ENCODE measurements at regions not wholly inside any gene's neighbourhood (a gene's known extent, or its start where the extent isn't known, plus 50 kb on each side); places are given as distances from the start of the nearest gene placed in this dataset.
"Not testable (repeated sequence)": the region's sequence is repeated elsewhere in the genome, so short reads cannot be mapped to it uniquely, and the experiment has no call there.

DNA sequence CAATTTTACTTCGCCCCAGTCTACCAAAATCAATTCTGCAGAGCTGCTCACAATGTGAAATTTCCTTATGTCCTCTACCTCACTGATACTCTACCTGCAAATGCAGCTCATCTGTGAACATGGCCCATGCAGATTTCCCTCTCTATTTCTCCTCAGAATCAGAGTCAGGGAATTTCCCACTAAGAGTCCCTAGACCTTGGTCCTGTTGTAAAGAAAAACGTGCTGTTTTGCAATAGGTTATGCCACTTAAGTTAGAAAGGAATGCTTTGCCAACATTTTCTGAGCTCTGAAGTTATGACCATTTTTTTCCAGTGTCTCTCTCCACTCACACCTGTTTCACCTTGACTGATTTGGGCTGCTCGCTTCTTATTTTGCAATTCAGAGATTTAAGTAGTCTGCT is 524.0 kb downstream of the TTLL7 start:
- H3K9me3 ChIP-seq (ENCODE audit: control insufficient read depth in 3 of 3, low read length in 3 of 3); H3K36me3 ChIP-seq (ENCODE audit: control insufficient read depth in 3 of 3, insufficient read depth in 3 of 3, low read length in 3 of 3); H3K4me1 ChIP-seq (ENCODE audit: control insufficient read depth in 3 of 3, insufficient read depth in 3 of 3, low read length in 3 of 3); H3K27me3 ChIP-seq (ENCODE audit: control insufficient read depth in 3 of 3, insufficient read depth in 3 of 3, low read length in 3 of 3); H3K27ac ChIP-seq (ENCODE audit: low read depth, low read length); H3K4me3 ChIP-seq (ENCODE audit: low read length in 3 of 3); H3K9ac ChIP-seq (ENCODE audit: low read depth in 1 of 3, low read length in 3 of 3): not testable (repeated sequence)

DNA sequence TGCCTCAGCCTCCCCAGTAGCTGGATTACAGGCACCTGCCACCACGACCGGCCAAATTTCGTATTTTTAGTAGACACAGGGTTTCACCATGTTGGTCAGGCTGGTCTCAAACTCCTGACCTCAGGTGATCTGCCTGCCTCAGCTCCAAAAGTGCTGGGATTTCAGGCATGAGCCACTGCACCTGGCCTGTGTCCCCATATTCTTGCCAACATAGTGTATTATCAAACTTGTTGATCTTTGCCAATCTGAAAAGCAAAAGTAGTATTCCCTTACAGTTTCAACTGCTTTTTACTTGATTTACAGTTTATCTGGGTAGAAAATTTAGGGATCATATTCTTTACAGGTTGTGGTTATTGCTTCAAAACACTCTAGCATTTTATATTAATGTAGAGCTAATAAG is 524.9 kb downstream of the TTLL7 start:
- not testable (repeated sequence) for H3K9ac ChIP-seq (ENCODE audit: low read depth in 1 of 3, low read length in 3 of 3); H3K27ac ChIP-seq (ENCODE audit: low read depth, low read length); H3K36me3 ChIP-seq (ENCODE audit: control insufficient read depth in 3 of 3, insufficient read depth in 3 of 3, low read length in 3 of 3); H3K27me3 ChIP-seq (ENCODE audit: control insufficient read depth in 3 of 3, insufficient read depth in 3 of 3, low read length in 3 of 3); H3K4me1 ChIP-seq (ENCODE audit: control insufficient read depth in 3 of 3, insufficient read depth in 3 of 3, low read length in 3 of 3); H3K4me3 ChIP-seq (ENCODE audit: low read length in 3 of 3); H3K9me3 ChIP-seq (ENCODE audit: control insufficient read depth in 3 of 3, low read length in 3 of 3)

DNA sequence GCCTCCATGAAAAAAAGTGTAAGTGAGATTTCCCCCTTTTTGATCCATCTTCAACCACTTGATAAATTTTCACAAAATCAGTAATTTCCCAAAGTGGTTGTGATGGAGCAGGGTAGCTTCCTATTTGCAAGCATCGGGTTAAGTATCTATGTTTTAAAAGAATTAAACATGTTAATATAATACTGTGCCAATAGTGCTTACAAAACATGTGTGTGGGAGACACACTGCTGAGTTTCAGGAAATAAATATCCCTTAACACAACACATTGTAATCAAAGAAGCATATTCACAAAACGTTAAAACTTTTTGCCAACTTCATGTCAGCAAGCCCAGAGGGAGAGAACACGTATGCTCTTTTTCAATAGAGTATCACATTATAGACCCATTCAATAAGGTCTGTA is 526.9 kb downstream of the TTLL7 start:
- not testable (repeated sequence) for H3K27me3 ChIP-seq (ENCODE audit: control insufficient read depth in 3 of 3, insufficient read depth in 3 of 3, low read length in 3 of 3); H3K9ac ChIP-seq (ENCODE audit: low read depth in 1 of 3, low read length in 3 of 3); H3K4me3 ChIP-seq (ENCODE audit: low read length in 3 of 3); H3K9me3 ChIP-seq (ENCODE audit: control insufficient read depth in 3 of 3, low read length in 3 of 3); H3K4me1 ChIP-seq (ENCODE audit: control insufficient read depth in 3 of 3, insufficient read depth in 3 of 3, low read length in 3 of 3); H3K27ac ChIP-seq (ENCODE audit: low read depth, low read length); H3K36me3 ChIP-seq (ENCODE audit: control insufficient read depth in 3 of 3, insufficient read depth in 3 of 3, low read length in 3 of 3)

DNA sequence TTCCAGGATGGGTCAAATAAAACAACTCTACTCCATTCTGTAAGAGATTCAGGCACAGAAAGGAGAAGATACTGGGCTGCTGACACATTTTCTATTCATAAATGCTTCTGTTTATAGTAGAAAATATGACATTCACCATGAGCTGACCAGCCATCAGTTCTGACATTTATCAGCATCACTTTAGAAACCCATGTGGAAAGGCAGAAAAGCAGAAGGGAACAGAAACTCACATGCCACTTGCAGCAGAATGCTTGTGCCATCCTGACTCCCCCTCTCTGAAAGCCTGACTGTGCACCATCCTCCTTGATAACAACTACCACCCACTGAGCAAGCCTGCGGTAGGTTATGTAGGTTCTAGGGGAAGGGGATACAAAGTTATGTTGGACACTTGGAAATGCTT is 527.7 kb downstream of the TTLL7 start:
- H3K9ac ChIP-seq (ENCODE audit: low read depth in 1 of 3, low read length in 3 of 3): not testable (repeated sequence)

DNA sequence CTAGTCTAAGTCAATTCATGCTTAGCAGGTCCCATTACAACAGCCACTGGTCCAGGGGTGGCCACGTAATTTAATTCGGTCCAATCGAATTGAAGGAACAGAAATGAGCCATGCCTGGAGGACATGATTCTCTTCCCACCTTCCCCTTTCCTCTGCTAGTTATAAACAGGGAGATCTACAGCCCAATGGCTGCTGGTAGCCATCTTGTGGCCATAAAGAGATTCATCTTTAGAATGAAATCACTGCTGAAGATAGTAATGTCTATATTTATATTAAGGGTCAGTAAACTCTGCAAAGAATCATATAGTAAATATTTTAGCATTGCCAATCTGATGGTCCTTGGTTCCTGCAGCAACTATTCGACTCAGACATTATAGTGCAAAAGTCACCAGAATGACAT is 530.6 kb downstream of the TTLL7 start:
- not testable (repeated sequence) for H3K9me3 ChIP-seq (ENCODE audit: control insufficient read depth in 3 of 3, low read length in 3 of 3); H3K9ac ChIP-seq (ENCODE audit: low read depth in 1 of 3, low read length in 3 of 3)

More for the DNA sequence above, 527.7 kb downstream of the TTLL7 start:
- not testable (repeated sequence) for H3K4me1 ChIP-seq (ENCODE audit: control insufficient read depth in 3 of 3, insufficient read depth in 3 of 3, low read length in 3 of 3); H3K4me3 ChIP-seq (ENCODE audit: low read length in 3 of 3); H3K36me3 ChIP-seq (ENCODE audit: control insufficient read depth in 3 of 3, insufficient read depth in 3 of 3, low read length in 3 of 3); H3K27me3 ChIP-seq (ENCODE audit: control insufficient read depth in 3 of 3, insufficient read depth in 3 of 3, low read length in 3 of 3); H3K27ac ChIP-seq (ENCODE audit: low read depth, low read length); H3K9me3 ChIP-seq (ENCODE audit: control insufficient read depth in 3 of 3, low read length in 3 of 3)

DNA sequence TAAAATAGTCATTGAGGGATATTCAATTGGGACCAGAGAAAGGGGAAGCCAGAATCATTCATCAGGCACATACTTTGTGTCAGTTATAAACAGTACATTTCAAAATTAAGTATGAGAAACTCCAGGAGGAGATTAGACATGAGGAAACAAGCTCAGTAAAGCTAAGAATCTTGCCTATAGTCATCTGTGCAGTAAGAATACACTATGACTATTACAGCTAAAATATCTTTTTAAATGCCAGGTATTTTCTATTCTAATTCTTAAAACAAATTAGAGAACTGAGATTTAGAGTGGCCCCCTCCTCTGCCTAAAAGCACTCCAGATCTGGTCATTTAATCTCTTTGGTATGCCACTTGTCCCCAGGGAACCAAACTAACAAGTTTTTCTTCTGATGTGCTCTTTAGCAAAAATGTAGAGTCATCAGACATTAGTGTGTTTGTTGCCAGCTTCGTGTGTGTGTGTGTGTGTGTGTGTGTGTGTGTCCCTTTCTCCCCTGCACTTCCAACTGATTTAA is 541.1 kb downstream of the TTLL7 start:
- H3K27me3 ChIP-seq (ENCODE audit: control insufficient read depth in 3 of 3, insufficient read depth in 3 of 3, low read length in 3 of 3); H3K9ac ChIP-seq (ENCODE audit: low read depth in 1 of 3, low read length in 3 of 3); H3K4me1 ChIP-seq (ENCODE audit: control insufficient read depth in 3 of 3, insufficient read depth in 3 of 3, low read length in 3 of 3): not testable (repeated sequence)

More for the DNA sequence above, 530.6 kb downstream of the TTLL7 start:
- not testable (repeated sequence) for H3K4me3 ChIP-seq (ENCODE audit: low read length in 3 of 3); H3K27me3 ChIP-seq (ENCODE audit: control insufficient read depth in 3 of 3, insufficient read depth in 3 of 3, low read length in 3 of 3); H3K36me3 ChIP-seq (ENCODE audit: control insufficient read depth in 3 of 3, insufficient read depth in 3 of 3, low read length in 3 of 3); H3K27ac ChIP-seq (ENCODE audit: low read depth, low read length); H3K4me1 ChIP-seq (ENCODE audit: control insufficient read depth in 3 of 3, insufficient read depth in 3 of 3, low read length in 3 of 3)

DNA sequence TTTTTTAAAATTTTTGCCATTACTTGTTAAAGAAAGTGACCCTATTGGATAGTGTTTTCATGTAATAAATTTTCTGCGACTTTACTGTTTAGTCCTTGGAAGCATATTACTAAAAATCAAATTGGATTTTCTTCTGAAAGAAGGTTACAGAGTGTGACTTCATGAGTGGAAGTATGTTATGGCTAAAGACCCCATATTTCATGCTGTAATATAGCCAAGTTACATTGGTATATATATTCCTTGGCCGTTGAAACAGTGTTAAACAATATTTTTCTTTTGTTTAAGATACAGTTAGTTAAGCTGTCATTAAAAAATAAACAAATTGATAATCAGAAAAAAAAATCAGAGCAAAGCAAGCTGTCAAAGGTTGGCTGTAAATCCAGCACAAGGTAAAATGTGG is 541.7 kb downstream of the TTLL7 start:
- not testable (repeated sequence) for H3K27me3 ChIP-seq (ENCODE audit: control insufficient read depth in 3 of 3, insufficient read depth in 3 of 3, low read length in 3 of 3)

More for the DNA sequence above, 541.1 kb downstream of the TTLL7 start:
- H3K36me3 ChIP-seq (ENCODE audit: control insufficient read depth in 3 of 3, insufficient read depth in 3 of 3, low read length in 3 of 3); H3K4me3 ChIP-seq (ENCODE audit: low read length in 3 of 3); H3K9me3 ChIP-seq (ENCODE audit: control insufficient read depth in 3 of 3, low read length in 3 of 3); H3K27ac ChIP-seq (ENCODE audit: low read depth, low read length): not testable (repeated sequence)

DNA sequence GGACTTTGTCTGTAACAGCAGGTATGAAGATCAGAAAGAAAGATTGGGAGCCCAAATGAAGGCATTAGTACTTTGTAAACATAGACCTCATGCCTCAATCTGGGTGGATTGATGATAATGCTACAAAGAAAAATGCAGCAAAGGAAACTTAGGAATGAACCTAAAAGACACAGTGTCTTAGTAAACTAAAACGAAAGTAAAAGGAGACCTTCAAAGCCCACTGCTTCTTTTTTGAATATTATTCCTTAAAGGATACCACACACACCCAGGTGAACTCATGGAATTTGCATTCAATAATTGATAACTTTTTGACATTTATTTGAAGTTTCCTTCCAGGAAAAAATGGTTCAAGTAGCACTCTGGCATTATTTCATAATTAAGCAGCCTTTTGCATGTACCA is 543.2 kb downstream of the TTLL7 start:
- not testable (repeated sequence) for H3K27me3 ChIP-seq (ENCODE audit: control insufficient read depth in 3 of 3, insufficient read depth in 3 of 3, low read length in 3 of 3); H3K9ac ChIP-seq (ENCODE audit: low read depth in 1 of 3, low read length in 3 of 3); H3K4me3 ChIP-seq (ENCODE audit: low read length in 3 of 3); H3K36me3 ChIP-seq (ENCODE audit: control insufficient read depth in 3 of 3, insufficient read depth in 3 of 3, low read length in 3 of 3); H3K4me1 ChIP-seq (ENCODE audit: control insufficient read depth in 3 of 3, insufficient read depth in 3 of 3, low read length in 3 of 3); H3K27ac ChIP-seq (ENCODE audit: low read depth, low read length); H3K9me3 ChIP-seq (ENCODE audit: control insufficient read depth in 3 of 3, low read length in 3 of 3)

More for the DNA sequence above, 541.7 kb downstream of the TTLL7 start:
- H3K9me3 ChIP-seq (ENCODE audit: control insufficient read depth in 3 of 3, low read length in 3 of 3); H3K36me3 ChIP-seq (ENCODE audit: control insufficient read depth in 3 of 3, insufficient read depth in 3 of 3, low read length in 3 of 3); H3K27ac ChIP-seq (ENCODE audit: low read depth, low read length); H3K4me1 ChIP-seq (ENCODE audit: control insufficient read depth in 3 of 3, insufficient read depth in 3 of 3, low read length in 3 of 3); H3K4me3 ChIP-seq (ENCODE audit: low read length in 3 of 3); H3K9ac ChIP-seq (ENCODE audit: low read depth in 1 of 3, low read length in 3 of 3): not testable (repeated sequence)

DNA sequence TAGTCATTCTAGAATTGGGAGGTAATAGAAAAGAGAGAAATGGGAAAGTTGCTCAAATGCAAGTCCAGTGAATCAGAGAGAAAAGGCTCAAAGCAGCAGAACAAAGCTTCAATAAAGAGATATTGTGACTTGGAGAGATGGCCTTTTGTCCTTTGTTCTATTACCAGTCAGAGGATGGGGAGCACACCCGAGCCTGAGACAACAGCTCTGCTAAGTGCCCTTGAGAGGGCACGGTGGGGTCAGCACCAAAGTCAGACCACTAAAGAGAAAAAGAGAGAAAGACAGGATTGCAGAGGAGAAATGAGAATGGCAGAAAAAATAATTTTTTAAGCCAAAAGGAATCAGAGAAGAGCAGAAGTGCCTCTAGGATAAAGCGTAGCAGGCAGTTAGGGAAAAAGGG is 553.1 kb downstream of the TTLL7 start:
- not testable (repeated sequence) for H3K9me3 ChIP-seq (ENCODE audit: control insufficient read depth in 3 of 3, low read length in 3 of 3); H3K9ac ChIP-seq (ENCODE audit: low read depth in 1 of 3, low read length in 3 of 3); H3K27ac ChIP-seq (ENCODE audit: low read depth, low read length); H3K4me1 ChIP-seq (ENCODE audit: control insufficient read depth in 3 of 3, insufficient read depth in 3 of 3, low read length in 3 of 3); H3K4me3 ChIP-seq (ENCODE audit: low read length in 3 of 3); H3K36me3 ChIP-seq (ENCODE audit: control insufficient read depth in 3 of 3, insufficient read depth in 3 of 3, low read length in 3 of 3); H3K27me3 ChIP-seq (ENCODE audit: control insufficient read depth in 3 of 3, insufficient read depth in 3 of 3, low read length in 3 of 3)

DNA sequence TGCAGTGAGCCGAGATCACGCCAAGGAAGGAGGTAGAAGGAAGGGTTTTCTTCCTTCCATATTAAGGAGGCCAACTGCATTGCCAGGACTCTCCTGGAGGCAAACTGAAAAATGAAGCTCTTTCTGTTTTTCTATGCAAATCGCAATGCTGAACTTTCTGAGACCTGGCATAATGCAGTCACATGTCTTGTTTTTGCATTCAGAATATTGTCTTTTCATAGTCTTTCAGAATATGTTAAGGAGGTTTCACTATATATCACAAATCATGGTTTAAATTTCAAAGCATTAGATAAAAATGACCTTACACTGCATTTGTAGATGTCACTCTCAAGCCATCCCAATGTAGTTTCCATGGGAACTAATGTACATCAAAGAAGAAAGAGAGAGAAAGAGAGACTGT is 556.5 kb downstream of the TTLL7 start:
- not testable (repeated sequence) for H3K27me3 ChIP-seq (ENCODE audit: control insufficient read depth in 3 of 3, insufficient read depth in 3 of 3, low read length in 3 of 3); H3K36me3 ChIP-seq (ENCODE audit: control insufficient read depth in 3 of 3, insufficient read depth in 3 of 3, low read length in 3 of 3); H3K9ac ChIP-seq (ENCODE audit: low read depth in 1 of 3, low read length in 3 of 3); H3K4me3 ChIP-seq (ENCODE audit: low read length in 3 of 3); H3K9me3 ChIP-seq (ENCODE audit: control insufficient read depth in 3 of 3, low read length in 3 of 3); H3K27ac ChIP-seq (ENCODE audit: low read depth, low read length); H3K4me1 ChIP-seq (ENCODE audit: control insufficient read depth in 3 of 3, insufficient read depth in 3 of 3, low read length in 3 of 3)

DNA sequence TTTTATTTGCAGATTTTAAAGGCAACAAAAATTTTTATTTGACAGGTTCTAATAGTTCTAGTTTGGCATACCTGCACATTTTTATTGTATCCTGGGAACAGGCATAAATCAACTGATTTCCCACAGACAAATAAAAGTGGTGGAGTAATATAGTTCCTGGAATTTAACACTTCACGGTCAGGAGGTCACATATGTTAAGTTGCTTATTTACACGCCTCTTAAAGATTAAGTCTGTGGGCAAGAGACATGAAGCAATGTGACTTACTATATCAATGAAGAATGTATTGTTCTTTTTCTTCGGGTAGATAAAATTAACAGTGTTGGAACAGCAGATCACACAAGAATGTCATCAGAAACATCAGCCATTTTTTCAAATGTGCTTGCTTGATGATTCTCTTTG is 558.3 kb downstream of the TTLL7 start:
- H3K27me3 ChIP-seq (ENCODE audit: control insufficient read depth in 3 of 3, insufficient read depth in 3 of 3, low read length in 3 of 3); H3K36me3 ChIP-seq (ENCODE audit: control insufficient read depth in 3 of 3, insufficient read depth in 3 of 3, low read length in 3 of 3); H3K27ac ChIP-seq (ENCODE audit: low read depth, low read length); H3K9ac ChIP-seq (ENCODE audit: low read depth in 1 of 3, low read length in 3 of 3); H3K9me3 ChIP-seq (ENCODE audit: control insufficient read depth in 3 of 3, low read length in 3 of 3); H3K4me3 ChIP-seq (ENCODE audit: low read length in 3 of 3); H3K4me1 ChIP-seq (ENCODE audit: control insufficient read depth in 3 of 3, insufficient read depth in 3 of 3, low read length in 3 of 3): not testable (repeated sequence)

All from skeletal muscle tissue (tissue), 3 donors.